ENCODE measurements at regions not wholly inside any gene's neighbourhood (a gene's known extent, or its start where the extent isn't known, plus 50 kb on each side); places are given as distances from the start of the nearest gene placed in this dataset.

GRCh38 chr15:96121086-96121920 lies 209.2 kb upstream of the NR2F2 start (continued):
- no peak for TF ChIP-seq CEBPB (IDR thresholded peaks at IDR 0.05; ENCODE audit: borderline replicate concordance, low read depth, low read length)
- TF ChIP-seq MZF1 (CRISPR knock-in tag; IDR thresholded peaks at IDR 0.05; ENCODE audit: borderline replicate concordance), result no peak
- TF ChIP-seq ADNP (CRISPR knock-in tag; IDR thresholded peaks at IDR 0.05), result no peak
- no peak for TF ChIP-seq NCOA5 (CRISPR knock-in tag; IDR thresholded peaks at IDR 0.05)
- TF ChIP-seq ZNF615 (CRISPR knock-in tag; IDR thresholded peaks at IDR 0.05; ENCODE audit: borderline replicate concordance), result no peak
- TF ChIP-seq TP53 (CRISPR knock-in tag; conservative IDR thresholded peaks at IDR 0.05), result no peak
- no peak for TF ChIP-seq ZBTB3 (CRISPR knock-in tag; IDR thresholded peaks at IDR 0.05; ENCODE audit: borderline replicate concordance, low read depth)

DNA sequence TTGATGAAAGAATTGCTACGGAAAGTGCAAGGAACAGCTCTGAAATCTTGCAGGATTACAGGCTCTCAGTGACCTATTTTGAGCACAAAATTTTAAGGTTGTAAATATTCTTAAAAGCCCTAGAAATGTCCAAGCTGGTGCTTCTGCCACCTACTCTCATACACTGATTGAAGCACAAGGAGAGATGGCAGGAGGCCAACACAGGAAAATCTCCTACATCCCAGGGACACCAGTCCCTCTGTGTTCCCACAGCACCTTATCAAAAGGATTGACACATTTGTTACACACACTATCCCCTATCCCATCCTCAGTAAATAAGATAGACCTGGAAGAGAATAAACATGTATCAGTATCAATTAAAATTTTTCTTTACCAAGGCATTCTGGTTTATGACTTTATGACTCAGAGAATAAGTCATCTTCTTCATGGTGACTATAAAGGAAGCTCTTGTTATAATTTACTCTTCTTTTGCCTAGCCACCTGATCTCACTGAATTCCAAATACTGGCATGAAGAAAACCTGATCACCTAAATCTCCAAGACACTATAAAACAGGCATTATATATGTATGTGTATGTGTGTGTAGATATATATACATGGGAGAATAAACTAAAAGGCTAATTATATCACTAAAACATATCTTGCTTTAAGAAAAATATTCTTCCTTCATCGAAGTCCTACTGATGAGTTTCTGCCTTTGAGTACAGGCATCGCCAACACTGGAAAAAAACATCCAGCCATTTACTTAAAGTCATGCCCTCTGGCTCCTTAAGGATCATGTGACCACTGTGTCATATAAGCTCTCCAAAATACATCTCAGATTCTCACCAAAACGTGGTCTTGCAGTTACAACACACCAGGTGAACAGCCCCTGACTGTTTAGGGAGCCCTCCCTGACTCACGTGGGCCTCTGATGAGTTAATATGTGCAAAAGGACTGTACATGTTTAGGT lies 208.1 kb upstream of the NR2F2 start:
- in situ Hi-C loops (cut with HindIII; ENCODE audit: extremely low pct_ligation_motif_present, low pct_unique_long_range_greater_than_20kb), result no loop called here
- TF ChIP-seq, protein P1, sequence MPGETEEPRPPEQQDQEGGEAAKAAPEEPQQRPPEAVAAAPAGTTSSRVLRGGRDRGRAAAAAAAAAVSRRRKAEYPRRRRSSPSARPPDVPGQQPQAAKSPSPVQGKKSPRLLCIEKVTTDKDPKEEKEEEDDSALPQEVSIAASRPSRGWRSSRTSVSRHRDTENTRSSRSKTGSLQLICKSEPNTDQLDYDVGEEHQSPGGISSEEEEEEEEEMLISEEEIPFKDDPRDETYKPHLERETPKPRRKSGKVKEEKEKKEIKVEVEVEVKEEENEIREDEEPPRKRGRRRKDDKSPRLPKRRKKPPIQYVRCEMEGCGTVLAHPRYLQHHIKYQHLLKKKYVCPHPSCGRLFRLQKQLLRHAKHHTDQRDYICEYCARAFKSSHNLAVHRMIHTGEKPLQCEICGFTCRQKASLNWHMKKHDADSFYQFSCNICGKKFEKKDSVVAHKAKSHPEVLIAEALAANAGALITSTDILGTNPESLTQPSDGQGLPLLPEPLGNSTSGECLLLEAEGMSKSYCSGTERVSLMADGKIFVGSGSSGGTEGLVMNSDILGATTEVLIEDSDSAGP (CRISPR knock-in tag; IDR thresholded peaks at IDR 0.05; ENCODE audit: borderline replicate concordance), result no peak
- TF ChIP-seq ZEB1 (IDR thresholded peaks at IDR 0.05; ENCODE audit: insufficient replicate concordance, low read depth) (no peak), SP1 (IDR thresholded peaks at IDR 0.05) (no peak), SP1 (CRISPR knock-in tag; IDR thresholded peaks at IDR 0.05) (no peak), DMAP1 (CRISPR knock-in tag; IDR thresholded peaks at IDR 0.05) (0 out of 2 replicates have a peak, but pooled peaks have one; percentile 17)
- TF ChIP-seq, protein P2, sequence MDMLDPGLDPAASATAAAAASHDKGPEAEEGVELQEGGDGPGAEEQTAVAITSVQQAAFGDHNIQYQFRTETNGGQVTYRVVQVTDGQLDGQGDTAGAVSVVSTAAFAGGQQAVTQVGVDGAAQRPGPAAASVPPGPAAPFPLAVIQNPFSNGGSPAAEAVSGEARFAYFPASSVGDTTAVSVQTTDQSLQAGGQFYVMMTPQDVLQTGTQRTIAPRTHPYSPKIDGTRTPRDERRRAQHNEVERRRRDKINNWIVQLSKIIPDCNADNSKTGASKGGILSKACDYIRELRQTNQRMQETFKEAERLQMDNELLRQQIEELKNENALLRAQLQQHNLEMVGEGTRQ (IDR thresholded peaks at IDR 0.05; ENCODE audit: low read depth, low read length), result no peak
- TF ChIP-seq, protein P2 (CRISPR knock-in tag; IDR thresholded peaks at IDR 0.05; ENCODE audit: borderline replicate concordance), result peak; percentile 47; the same call in 1 of the 2 replicates

More for the DNA sequence above, 208.1 kb upstream of the NR2F2 start:
- Histone ChIP-seq H3K9ac (ENCODE audit: insufficient read depth, low read depth, low read length) (no peak overlapping the region), H3K27ac (ENCODE audit: extremely low read length, insufficient read depth, low read length) (peak overlapping the region; percentile 57), H3K4me1 (ENCODE audit: insufficient read depth, low read length) (peaks cover 39% of the 10 kb centered on the region), H3K36me3 (replicated peaks in 1 of 2; ENCODE audit: control insufficient read depth in 1 of 2, insufficient read depth in 2 of 2, low read length in 2 of 2) (no peaks in the 10 kb centered on the region), H2AFZ (ENCODE audit: low read length) (peak overlapping the region; percentile 49), H4K20me1 (ENCODE audit: insufficient read depth, low read length) (no peaks in the 10 kb centered on the region), H3K79me2 (ENCODE audit: insufficient read depth, low read length) (no peaks in the 10 kb centered on the region), H3K27me3 (ENCODE audit: control insufficient read depth in 1 of 2, insufficient read depth in 2 of 2, low read length in 2 of 2) (no peaks in the 10 kb centered on the region), H3K9me3 (ENCODE audit: low read length) (no peaks in the 10 kb centered on the region), H3K4me3 (replicated peaks in 1 of 3; ENCODE audit: insufficient read depth in 1 of 3, low read depth in 2 of 3, low read length in 3 of 3) (peak overlapping the region in 2 of 3 experiments; percentile 4 to 7; a peak in 3 of 6 replicates), H3K4me2 (ENCODE audit: low read depth, low read length) (peak overlapping the region; percentile 68)
- peak; percentile 7 for DNase-seq (ENCODE audit: low spot score)
- peak; percentile 74 for ATAC-seq
- ChIA-PET POLR2A (no interaction called here), CTCF (ENCODE audit: low intra/inter-chr PET ratio, low total read pairs) (no interaction called here)
- BruUV-seq (replicated peaks), result no TSS peak
- 25% methylated on average over 5 of the region's 5 CpGs for WGBS (ENCODE audit: low lambda C conversion rate)
- intact Hi-C loops (cut with micrococcal nuclease; ENCODE audit: unreplicated experiment), result loop anchor here (5.0 kb wide), 1 partner anchor 50 kb away; no protein-coding TSS in a partner anchor
- FAIRE-seq, result no peak
